ENCODE measurements at regions not wholly inside any gene's neighbourhood (a gene's known extent, or its start where the extent isn't known, plus 50 kb on each side); places are given as distances from the start of the nearest gene placed in this dataset.
"Not testable (repeated sequence)": the region's sequence is repeated elsewhere in the genome, so short reads cannot be mapped to it uniquely, and the experiment has no call there.

GRCh38 chr1:146771409-146771808, 166.7 kb upstream of the NBPF12 start:
- TF ChIP-seq, protein P1, sequence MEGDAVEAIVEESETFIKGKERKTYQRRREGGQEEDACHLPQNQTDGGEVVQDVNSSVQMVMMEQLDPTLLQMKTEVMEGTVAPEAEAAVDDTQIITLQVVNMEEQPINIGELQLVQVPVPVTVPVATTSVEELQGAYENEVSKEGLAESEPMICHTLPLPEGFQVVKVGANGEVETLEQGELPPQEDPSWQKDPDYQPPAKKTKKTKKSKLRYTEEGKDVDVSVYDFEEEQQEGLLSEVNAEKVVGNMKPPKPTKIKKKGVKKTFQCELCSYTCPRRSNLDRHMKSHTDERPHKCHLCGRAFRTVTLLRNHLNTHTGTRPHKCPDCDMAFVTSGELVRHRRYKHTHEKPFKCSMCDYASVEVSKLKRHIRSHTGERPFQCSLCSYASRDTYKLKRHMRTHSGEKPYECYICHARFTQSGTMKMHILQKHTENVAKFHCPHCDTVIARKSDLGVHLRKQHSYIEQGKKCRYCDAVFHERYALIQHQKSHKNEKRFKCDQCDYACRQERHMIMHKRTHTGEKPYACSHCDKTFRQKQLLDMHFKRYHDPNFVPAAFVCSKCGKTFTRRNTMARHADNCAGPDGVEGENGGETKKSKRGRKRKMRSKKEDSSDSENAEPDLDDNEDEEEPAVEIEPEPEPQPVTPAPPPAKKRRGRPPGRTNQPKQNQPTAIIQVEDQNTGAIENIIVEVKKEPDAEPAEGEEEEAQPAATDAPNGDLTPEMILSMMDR (IDR thresholded peaks at IDR 0.05): not testable (repeated sequence)
- not testable (repeated sequence) for TF ChIP-seq NR3C1 (IDR thresholded peaks at IDR 0.05); KDM1A (IDR thresholded peaks at IDR 0.05; ENCODE audit: low read depth); CHD2 (IDR thresholded peaks at IDR 0.05; ENCODE audit: low read length, partially characterized antibody); CBX8 (IDR thresholded peaks at IDR 0.05); POLR2A (IDR thresholded peaks at IDR 0.05; ENCODE audit: low read length); RARB (CRISPR knock-in tag; IDR thresholded peaks at IDR 0.05); FOSL2 (IDR thresholded peaks at IDR 0.05); FOSL2 (CRISPR knock-in tag; IDR thresholded peaks at IDR 0.05); CHD4 (IDR thresholded peaks at IDR 0.05; ENCODE audit: borderline replicate concordance)
- TF ChIP-seq, protein P2, sequence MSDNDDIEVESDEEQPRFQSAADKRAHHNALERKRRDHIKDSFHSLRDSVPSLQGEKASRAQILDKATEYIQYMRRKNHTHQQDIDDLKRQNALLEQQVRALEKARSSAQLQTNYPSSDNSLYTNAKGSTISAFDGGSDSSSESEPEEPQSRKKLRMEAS (IDR thresholded peaks at IDR 0.05): not testable (repeated sequence)

Measured in A549 (cell line).